ENCODE measurements at regions not wholly inside any gene's neighbourhood (a gene's known extent, or its start where the extent isn't known, plus 50 kb on each side); places are given as distances from the start of the nearest gene placed in this dataset.
"Not testable (repeated sequence)": the region's sequence is repeated elsewhere in the genome, so short reads cannot be mapped to it uniquely, and the experiment has no call there.

DNA sequence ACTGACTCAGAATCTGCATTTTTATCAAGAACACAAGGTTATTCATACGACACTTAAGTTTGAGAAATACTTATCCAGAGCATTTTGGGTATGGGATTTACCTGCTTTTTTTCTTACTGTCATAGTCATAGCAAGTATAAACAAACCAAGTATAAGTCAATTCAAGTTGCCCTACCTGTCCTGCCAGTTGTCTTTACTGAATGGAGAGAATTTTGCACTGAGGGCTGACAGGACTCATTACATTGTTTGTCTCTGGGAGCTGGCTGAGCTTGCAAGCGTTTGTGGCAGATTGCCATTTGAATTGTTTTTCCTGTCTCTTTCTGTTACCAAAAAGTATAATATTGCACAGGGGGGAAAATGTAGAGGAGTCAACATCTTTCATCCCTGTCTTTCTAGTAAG lies 278.9 kb upstream of the MAGEC2 start:
- DNase-seq, result no peak

DNA sequence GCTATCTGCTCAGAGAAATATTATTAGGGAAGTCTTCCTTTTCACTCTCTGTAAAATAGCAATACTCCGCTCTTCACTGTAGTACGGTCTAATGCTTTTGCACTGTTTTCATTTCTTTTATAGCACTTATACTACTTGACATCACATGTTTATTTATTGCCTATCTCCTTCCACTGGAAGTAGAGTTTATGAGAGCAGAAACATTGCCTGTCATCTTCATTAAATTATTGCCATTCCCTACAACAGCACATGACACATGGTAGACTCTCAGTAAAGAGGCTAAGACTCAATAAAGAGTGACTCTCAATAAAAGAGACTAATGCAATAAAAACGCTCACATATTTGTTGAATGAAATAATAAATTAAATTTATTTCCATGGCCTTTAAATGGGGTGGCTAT lies 241.3 kb upstream of the MAGEC2 start:
- DNase-seq, result no peak

- DNase-seq, result no peak
Measured at GRCh38 chrX:142428916-142429315, 223.8 kb upstream of the MAGEC2 start.

DNA sequence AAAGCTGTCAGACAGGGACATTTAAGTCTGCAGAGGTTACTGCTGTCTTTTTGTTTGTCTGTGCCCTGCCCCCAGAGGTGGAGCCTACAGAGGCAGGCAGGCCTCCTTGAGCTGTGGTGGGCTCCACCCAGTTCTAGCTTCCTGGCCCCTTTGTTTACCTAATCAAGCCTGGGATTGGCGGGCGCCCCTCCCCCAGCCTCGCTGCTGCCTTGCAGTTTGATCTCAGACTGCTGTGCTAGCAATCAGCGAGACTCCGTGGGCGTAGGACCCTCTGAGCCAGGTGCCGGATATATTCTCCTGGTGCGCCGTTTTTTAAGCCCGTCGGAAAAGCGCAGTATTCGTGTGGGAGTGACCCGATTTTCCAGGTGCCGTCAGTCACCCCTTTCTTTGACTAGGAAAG lies 185.9 kb upstream of the MAGEC2 start:
- DNase-seq, result not testable (repeated sequence)

GRCh38 chrX:142363501-142363900 lies 158.4 kb upstream of the MAGEC2 start:
- DNase-seq, result no peak

- no peak for DNase-seq
Measured at GRCh38 chrX:142359331-142359730, 154.2 kb upstream of the MAGEC2 start.

DNA sequence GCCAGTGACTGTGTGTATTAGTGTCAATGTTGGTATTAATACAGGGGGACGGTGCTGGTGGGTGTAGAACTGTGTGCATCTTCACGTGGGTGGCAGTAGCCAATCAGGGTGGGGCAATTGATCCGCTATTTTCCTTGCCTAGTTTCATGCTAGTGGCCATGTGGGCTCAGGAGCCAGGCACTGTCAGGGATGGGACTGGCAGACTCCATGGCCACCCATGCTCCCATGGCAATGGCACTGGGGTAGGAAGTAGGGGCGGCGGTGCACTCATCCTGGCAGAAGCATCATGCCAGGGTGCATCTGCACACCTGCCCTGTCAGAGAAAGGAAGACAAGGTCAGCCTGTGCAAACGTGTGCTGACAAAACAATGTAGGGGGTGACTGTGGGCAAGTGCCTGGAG lies 122.1 kb upstream of the MAGEC2 start:
- no peak for DNase-seq

DNA sequence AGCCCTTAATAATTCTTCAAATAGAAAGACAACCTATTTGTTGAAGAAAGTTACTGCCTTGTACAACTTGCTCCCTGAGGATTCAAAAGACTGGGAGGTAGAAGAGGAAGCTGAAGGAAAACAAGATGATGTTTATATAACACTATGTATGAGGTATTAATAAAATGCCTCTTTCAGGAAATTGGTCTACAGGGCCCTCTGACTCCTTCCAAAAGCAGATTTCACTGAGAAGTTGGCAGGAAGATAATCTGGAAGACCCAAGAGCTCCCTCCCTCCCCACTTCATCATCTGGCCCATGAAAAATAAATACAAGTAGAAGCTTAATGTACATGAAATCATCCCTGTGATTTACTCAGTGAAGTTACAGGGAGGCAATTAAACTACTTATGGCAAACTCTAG lies 107.5 kb upstream of the MAGEC2 start:
- DNase-seq, result no peak

GRCh38 chrX:142299406-142299805 lies 94.3 kb upstream of the MAGEC2 start:
- no peak for DNase-seq

GRCh38 chrX:142296421-142296820 lies 91.3 kb upstream of the MAGEC2 start:
- no peak for DNase-seq

- DNase-seq, result no peak
Measured at GRCh38 chrX:142295190-142295589, 90.1 kb upstream of the MAGEC2 start.

GRCh38 chrX:142270166-142270565 lies 65.1 kb upstream of the MAGEC2 start:
- DNase-seq, result not testable (repeated sequence)

GRCh38 chrX:142266417-142266816 lies 61.3 kb upstream of the MAGEC2 start:
- no peak for DNase-seq

DNA sequence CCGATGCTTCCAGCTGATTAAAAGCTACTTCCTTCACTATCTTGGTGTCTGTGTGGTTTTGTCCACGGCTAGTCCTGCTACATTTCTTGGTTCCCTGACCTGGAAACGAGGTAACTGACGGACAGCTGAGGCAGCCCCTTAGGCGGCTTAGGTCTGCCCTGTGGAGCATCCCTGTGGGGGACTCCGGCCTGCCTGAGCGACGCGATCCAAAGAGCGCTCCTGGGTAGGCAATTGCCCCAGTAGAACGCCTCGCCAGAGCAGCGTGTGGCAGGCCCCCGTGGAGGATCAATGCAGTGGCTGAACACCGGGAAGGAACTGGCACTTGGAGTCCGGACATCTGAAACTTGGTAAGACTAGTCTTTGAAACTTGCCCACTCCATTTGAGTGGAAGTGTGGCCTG lies 60.5 kb upstream of the MAGEC2 start:
- DNase-seq, result not testable (repeated sequence)

- DNase-seq, result no peak
Measured at GRCh38 chrX:142256935-142257334, 51.8 kb upstream of the MAGEC2 start.
